ENCODE measurements at regions not wholly inside any gene's neighbourhood (a gene's known extent, or its start where the extent isn't known, plus 50 kb on each side); places are given as distances from the start of the nearest gene placed in this dataset.
A peak's percentile ranks its signal among the peaks of the same experiment; 100 is the strongest.

DNA sequence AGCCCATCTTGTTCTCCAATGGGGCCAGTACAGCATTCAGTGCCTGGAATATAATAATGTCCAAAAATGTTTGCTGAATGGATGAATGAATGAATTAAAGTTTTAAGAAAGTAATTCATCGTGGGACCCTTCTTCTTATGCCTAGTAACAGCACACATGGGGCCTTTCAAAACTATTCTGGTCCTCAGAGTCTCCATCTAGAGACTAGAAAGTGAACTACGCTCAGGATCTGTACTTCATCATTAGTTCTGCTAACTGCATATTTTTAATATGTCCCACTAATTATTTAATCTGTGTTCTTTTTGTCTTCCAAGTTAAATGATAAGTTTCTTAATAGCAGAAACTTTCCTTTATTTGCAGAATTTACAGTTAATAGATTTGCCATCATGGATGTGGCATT is 172.5 kb downstream of the SMAD2 start:
- TF ChIP-seq, protein P1, sequence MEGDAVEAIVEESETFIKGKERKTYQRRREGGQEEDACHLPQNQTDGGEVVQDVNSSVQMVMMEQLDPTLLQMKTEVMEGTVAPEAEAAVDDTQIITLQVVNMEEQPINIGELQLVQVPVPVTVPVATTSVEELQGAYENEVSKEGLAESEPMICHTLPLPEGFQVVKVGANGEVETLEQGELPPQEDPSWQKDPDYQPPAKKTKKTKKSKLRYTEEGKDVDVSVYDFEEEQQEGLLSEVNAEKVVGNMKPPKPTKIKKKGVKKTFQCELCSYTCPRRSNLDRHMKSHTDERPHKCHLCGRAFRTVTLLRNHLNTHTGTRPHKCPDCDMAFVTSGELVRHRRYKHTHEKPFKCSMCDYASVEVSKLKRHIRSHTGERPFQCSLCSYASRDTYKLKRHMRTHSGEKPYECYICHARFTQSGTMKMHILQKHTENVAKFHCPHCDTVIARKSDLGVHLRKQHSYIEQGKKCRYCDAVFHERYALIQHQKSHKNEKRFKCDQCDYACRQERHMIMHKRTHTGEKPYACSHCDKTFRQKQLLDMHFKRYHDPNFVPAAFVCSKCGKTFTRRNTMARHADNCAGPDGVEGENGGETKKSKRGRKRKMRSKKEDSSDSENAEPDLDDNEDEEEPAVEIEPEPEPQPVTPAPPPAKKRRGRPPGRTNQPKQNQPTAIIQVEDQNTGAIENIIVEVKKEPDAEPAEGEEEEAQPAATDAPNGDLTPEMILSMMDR (IDR thresholded peaks at IDR 0.05; ENCODE audit: insufficient read depth, low read depth, low read length, missing control alignments): peak; percentile 23
- no peak for DNase-seq (ENCODE audit: low read depth)
- H3K4me3 ChIP-seq (ENCODE audit: low read depth, low read length): no peak overlapping the region

DNA sequence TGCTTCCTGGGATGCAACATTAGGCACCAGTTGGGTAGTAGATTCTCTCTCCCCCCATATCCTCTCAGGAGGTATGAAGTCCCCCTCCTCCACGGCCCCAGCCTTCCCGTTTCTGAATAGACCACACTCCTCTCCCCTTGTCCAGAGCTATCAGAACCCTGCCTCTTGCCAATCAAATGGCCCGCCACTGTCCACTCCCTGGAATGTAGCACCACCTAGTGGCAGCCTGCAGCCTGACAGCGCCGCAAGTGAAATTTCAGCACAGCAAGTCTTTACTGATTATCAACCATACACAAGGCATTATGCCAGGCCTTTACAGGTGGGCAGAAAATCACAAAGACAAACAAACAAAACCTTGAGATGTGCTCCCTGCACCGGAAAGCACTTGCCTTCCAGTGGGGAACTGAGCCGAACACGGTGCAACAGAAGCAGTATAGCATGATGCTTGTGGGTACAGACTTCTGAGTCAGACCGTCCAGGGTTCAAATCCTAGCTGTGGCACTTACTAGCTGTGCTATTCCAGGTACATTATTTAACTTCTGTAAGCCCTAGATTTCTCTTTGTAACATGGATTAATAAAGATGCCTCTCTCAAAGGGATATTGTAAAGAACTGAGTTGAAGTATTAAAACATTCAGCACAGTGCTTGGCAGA is 174.0 kb downstream of the SMAD2 start:
- H3K4me3 ChIP-seq (ENCODE audit: low read depth, low read length): no peak overlapping the region
- TF ChIP-seq, protein P1 (IDR thresholded peaks at IDR 0.05; ENCODE audit: insufficient read depth, low read depth, low read length, missing control alignments): peak; percentile 94
- DNase-seq (ENCODE audit: low read depth): peak; percentile 65

DNA sequence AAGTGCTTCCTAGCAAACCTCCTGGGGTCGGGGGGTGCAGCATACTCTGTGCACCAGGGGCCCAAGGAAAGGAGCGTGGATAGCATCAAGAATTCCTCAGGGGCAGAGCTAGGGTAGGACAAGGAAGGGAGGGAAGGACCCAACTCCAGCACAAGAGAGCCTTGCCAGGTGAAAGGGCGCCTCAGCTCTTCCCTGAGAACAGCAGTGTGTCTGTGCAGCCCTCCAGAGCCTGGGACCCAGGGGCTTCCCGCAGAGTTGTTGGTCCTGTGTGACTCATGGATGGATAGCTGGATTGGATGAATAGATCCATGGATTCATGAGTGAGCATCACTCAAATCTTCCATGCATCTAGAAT is 175.4 kb downstream of the SMAD2 start:
- DNase-seq (ENCODE audit: low read depth): no peak
- TF ChIP-seq, protein P1 (IDR thresholded peaks at IDR 0.05; ENCODE audit: insufficient read depth, low read depth, low read length, missing control alignments): no peak
- H3K4me3 ChIP-seq (ENCODE audit: low read depth, low read length): no peak overlapping the region

DNA sequence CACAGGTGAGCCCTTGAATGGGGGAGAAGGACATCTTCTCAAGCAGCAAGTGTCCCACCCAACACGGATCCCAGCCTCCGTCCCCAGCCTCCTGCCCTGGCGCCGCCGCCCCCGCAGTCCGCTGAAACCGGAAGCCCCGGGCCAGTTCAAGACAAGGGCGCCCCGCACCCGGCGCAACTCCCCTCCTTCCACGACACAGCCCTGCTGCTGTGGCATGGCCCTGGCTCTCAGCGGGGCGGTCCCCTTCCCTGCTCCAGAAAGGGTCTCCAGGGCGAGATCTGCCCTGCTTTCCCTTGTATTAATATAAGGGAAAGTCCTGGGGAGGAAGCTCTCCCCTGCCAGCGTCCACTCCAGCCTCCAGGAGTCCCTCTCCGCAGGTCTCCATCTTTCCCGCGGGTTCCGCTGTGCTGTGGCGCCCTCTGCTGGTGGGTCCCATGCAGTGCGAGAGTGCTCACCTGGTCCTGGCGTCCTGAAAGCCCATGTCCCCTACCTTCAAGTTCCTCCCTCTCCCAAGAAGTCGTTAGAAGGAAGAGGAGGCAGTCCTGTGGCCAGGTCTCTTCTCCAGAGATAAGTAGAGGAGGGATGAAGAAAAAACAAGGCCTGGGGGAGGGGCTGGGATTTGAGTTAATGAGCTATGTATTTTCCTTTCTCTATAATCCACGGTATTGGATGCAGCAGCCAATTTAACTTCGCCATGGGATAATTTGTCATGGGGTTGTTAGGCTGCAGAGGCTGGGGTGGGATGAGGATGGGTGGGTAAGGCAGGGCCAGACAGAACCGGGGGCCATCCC is 176.0 kb downstream of the SMAD2 start:
- peak; percentile 41 for DNase-seq (ENCODE audit: low read depth)
- TF ChIP-seq, protein P1 (IDR thresholded peaks at IDR 0.05; ENCODE audit: insufficient read depth, low read depth, low read length, missing control alignments): peak; percentile 87
- no peak overlapping the region for H3K4me3 ChIP-seq (ENCODE audit: low read depth, low read length)

DNA sequence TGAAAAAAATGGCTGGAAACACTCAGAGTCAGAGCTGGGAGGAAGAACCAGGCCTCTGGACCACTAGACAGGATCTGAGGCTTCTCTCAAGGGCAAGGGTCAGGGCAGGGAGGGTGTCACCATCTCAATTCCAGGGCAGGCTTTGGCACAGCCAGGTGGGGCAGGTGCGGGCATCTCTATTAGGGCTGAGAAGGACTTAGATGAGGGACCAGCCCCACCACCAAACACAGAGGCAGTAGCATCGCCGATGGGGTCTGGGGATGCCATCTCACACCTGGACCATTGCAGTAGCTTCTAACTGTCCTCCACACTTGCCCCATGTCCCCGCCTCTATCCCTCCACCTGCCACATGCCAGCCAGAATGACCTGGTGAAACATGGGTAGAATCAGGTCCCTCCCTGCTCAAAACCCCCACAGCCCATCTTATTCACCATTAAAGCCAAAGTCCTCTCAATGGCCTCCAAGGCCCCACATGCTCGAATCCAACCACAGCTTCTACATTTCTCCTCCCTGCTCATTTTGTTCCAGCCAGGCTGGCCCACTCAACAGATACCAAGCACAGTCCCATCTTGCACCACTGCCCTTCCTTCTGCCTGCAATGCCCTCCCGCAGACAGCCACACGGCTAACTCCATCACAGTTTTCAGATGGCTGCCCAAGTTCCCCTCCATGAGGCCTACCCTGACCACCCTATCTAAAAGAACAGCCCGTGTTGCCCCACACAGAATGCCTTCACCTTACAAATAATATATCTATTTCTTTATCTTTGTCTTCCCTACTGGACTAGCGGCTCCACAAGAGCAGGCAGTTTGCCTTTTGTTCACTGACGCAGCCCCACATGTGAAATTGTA is 177.4 kb downstream of the SMAD2 start:
- no peak overlapping the region for H3K4me3 ChIP-seq (ENCODE audit: low read depth, low read length)
- DNase-seq (ENCODE audit: low read depth): no peak
- TF ChIP-seq, protein P1 (IDR thresholded peaks at IDR 0.05; ENCODE audit: insufficient read depth, low read depth, low read length, missing control alignments): no peak

DNA sequence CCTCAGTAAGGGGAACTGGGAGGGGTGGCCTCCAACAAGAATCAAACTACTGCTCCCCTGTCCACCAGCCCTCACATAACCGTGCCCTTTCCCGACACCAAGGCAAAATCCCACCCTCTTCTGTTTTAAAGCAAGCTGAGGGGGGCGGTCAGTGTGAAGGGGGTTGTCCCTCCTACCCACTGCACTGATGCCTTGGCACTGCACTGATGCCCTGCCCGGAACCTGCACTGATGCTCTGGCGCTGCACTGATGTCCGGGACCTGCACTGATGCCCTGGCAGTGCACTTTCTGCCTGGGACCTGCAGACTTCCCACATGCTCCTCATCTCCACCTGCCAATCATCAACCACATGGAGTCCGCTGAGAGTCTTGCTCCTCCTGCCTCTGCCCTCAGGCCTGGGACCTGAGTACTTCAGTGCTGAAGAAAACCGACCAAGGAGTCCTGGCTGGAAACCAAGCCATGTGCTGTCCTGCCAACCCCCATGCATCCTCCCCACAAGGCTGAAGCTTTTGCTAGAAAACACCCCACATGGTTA is 179.5 kb downstream of the SMAD2 start:
- no peak overlapping the region for H3K4me3 ChIP-seq (ENCODE audit: low read depth, low read length)
- TF ChIP-seq, protein P1 (IDR thresholded peaks at IDR 0.05; ENCODE audit: insufficient read depth, low read depth, low read length, missing control alignments): no peak
- no peak for DNase-seq (ENCODE audit: low read depth)
